ENCODE measurements at regions not wholly inside any gene's neighbourhood (a gene's known extent, or its start where the extent isn't known, plus 50 kb on each side); places are given as distances from the start of the nearest gene placed in this dataset.

GRCh38 chr12:42957136-42957535 is 367.6 kb upstream of the PRICKLE1 start:
- intact Hi-C loops (cut with DNase I): no loop called here
- DNase-seq (ENCODE audit: low spot score): no peak

GRCh38 chr12:42953021-42953420 is 363.5 kb upstream of the PRICKLE1 start:
- intact Hi-C loops (cut with DNase I): no loop called here
- no peak for DNase-seq (ENCODE audit: low spot score)

- intact Hi-C loops (cut with DNase I): no loop called here
- no peak for DNase-seq (ENCODE audit: low spot score)
Measured at GRCh38 chr12:42946871-42947381, 357.4 kb upstream of the PRICKLE1 start.

GRCh38 chr12:42945927-42946326 is 356.4 kb upstream of the PRICKLE1 start:
- no peak for DNase-seq (ENCODE audit: low spot score)
- intact Hi-C loops (cut with DNase I): no loop called here

DNA sequence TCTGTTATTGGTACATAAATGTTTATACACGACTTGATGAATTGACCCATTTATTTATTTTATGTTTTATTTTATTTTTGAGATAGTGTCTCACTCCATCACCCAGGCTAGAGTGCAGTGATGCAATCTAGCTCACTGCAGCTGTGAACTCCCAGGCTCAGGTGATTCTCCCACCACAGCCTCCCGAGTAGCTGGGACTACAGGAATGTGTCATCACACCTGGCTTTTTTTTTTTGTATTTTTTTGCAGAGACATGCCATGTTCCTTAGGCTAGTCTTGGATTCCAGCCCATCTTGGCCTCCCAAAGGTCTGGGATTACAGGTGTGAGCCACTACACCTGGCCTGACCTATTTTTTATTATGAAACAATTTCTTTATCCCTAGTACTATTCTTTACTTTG is 355.0 kb upstream of the PRICKLE1 start:
- intact Hi-C loops (cut with DNase I): no loop called here
- no peak for DNase-seq (ENCODE audit: low spot score)

DNA sequence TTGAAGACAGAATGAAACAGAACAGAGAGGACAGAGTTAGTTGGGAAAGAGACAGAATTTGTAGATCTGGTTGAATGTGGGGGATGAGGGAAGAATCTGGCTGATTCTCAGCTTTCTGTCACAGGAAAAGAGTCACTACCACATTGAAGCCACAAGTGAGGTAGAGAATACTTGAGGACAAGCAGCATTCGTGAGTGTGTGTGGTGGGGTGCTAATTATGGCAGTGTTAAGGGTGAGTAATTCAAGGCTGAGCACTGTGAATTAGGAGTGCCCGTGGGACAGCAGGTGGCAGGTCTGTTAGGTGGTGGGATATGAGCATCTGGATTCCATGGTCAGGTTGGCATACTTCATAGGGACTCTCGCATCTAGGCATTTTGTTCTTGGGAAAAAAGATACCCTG is 347.4 kb upstream of the PRICKLE1 start:
- DNase-seq (ENCODE audit: low spot score): no peak
- intact Hi-C loops (cut with DNase I): no loop called here

GRCh38 chr12:42936260-42936659 is 346.7 kb upstream of the PRICKLE1 start:
- intact Hi-C loops (cut with DNase I): no loop called here
- DNase-seq (ENCODE audit: low spot score): no peak

GRCh38 chr12:42935756-42936155 is 346.2 kb upstream of the PRICKLE1 start:
- no peak for DNase-seq (ENCODE audit: low spot score)
- intact Hi-C loops (cut with DNase I): no loop called here

- no peak for DNase-seq (ENCODE audit: low spot score)
- intact Hi-C loops (cut with DNase I): no loop called here
Measured at GRCh38 chr12:42935090-42935489, 345.5 kb upstream of the PRICKLE1 start.

- no peak for DNase-seq (ENCODE audit: low spot score)
- intact Hi-C loops (cut with DNase I): no loop called here
Measured at GRCh38 chr12:42933461-42934081, 344.0 kb upstream of the PRICKLE1 start.

GRCh38 chr12:42932936-42933335 is 343.4 kb upstream of the PRICKLE1 start:
- intact Hi-C loops (cut with DNase I): no loop called here
- no peak for DNase-seq (ENCODE audit: low spot score)

- DNase-seq (ENCODE audit: low spot score): no peak
- intact Hi-C loops (cut with DNase I): no loop called here
Measured at GRCh38 chr12:42926232-42926631, 336.7 kb upstream of the PRICKLE1 start.

DNA sequence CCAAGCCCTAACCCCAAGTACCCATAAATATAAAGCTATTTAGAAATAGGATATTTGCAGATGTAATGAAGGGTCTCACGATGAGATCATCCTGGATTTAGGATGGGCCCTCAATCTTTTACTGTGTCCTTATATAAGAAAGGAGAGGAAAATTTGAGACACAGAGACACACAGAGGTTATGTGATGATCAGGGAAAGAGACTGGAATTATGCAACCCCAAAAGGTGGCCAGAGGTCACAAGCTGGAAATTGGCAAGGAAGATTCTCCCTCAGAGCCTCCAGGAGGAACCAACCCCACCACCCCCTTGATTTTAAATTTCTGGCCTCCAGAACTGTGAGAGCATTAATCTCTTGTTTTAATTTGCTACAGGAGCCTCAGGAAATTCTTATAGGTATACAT is 334.9 kb upstream of the PRICKLE1 start:
- DNase-seq (ENCODE audit: low spot score): no peak
- intact Hi-C loops (cut with DNase I): no loop called here

DNA sequence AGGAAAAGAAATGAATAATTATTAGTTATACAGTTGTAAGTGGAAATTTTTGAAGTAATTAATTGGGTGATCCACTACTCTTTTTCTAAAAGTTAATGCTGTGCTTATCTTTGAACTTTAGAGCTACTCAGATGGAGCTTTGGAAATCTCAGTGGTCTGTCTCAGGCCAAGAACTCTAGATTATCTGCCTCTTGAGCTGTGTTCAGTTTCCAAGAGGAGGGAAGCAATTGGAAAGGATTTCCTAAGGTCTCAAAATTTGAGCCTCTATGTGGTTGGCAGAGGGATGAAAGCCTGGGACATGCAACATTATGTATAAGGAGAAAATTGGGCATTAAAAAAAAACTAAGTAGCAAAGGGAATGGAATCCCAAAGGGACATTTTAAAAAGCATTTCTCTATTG is 334.0 kb upstream of the PRICKLE1 start:
- no peak for DNase-seq (ENCODE audit: low spot score)
- intact Hi-C loops (cut with DNase I): no loop called here

- intact Hi-C loops (cut with DNase I): no loop called here
- DNase-seq (ENCODE audit: low spot score): no peak
Measured at GRCh38 chr12:42923156-42923555, 333.6 kb upstream of the PRICKLE1 start.

- no peak for DNase-seq (ENCODE audit: low spot score)
- intact Hi-C loops (cut with DNase I): no loop called here
Measured at GRCh38 chr12:42922505-42922850, 332.9 kb upstream of the PRICKLE1 start.

DNA sequence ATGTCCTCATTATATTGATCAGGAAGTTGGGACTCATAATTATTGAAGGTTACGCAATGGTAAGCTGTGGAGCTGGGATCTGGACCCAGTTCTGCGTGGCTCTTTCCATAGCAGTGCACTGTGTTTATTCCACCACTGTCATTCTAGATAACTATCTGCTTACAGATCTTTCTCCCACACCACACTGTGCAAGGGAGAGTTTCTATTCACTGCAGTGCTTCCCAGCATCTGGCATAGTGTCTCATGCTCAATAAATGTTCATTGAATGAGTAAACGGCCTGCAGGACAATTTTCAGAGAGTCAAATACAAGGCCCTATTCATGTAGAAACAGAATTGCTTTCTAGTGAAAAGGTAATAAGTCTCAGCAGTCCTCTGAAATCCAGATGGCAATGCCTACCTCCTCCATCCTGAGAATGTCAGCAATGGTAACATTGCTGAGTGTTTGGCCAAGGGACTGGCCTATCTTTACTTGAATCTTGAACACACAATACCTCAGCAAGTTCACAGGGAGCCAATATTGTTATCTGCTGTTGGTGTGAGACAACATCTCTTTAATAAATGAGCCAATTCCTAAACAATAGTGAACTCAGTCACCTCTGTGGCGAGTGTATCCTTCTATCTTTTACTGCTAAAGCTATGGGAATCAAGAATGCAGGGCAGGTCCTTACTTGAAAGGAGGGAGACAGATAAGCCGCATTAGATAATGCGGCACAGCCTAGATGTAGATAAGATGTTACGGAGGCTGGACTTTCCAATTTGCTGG is 332.4 kb upstream of the PRICKLE1 start:
- intact Hi-C loops (cut with DNase I): no loop called here
- no peak for DNase-seq (ENCODE audit: low spot score)

- intact Hi-C loops (cut with DNase I): no loop called here
- DNase-seq (ENCODE audit: low spot score): no peak
Measured at GRCh38 chr12:42919691-42920090, 330.1 kb upstream of the PRICKLE1 start.

DNA sequence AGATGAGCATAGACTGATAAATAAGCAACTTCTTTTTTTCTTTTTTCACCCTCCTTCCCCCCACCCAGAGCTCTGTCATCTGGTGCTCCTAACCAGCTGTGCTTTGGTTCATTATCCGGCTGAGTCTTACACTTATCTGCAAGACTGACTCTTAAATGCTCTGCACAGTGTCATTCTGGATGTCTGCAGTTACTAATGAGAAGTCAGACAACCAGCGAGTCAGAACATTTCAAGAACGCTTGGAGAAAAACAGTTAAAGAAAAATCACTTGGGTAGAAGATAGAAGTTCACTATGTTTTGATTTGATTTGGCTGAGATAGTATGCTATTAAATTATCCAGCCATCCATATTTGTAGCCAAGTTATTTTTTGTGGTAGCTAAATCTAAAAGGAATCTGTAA is 328.9 kb upstream of the PRICKLE1 start:
- intact Hi-C loops (cut with DNase I): no loop called here
- no peak for DNase-seq (ENCODE audit: low spot score)

DNA sequence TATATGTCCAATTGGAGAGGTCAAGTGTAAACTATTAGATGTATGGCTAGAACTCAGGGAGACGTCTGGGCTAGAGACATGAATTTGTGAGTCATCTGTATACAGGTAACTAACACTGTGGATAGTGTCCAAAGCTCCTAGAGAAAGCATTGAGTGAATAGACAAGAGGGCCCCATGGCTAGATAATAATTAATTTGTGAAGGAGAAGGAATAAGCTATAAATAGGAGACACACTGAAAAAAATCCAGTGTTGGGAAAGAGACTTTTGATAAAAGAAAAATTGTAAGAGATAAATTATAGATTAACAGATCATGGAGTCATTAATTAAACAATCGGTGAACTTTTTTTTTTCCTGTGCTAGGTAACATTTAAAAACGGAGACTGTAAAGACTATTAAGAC is 326.6 kb upstream of the PRICKLE1 start:
- DNase-seq (ENCODE audit: low spot score): no peak
- intact Hi-C loops (cut with DNase I): no loop called here

DNA sequence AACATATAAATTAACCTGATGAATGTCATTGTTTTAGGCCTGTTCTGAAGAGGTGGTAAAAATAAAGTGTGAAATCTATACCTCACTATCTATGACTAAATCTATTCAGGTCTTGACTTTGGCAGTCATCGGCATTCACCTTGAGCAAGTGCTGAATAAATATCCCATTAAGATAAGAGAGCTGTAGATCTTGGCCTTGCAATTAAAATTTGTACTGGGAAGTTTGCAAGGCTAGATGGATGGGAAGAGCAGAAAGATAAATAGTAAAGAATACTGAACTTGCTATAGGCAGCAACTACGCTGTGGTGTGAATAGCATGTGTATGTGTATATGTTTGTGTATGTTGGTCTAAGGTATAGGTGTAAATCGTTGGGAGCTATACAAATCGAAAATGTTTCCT is 325.9 kb upstream of the PRICKLE1 start:
- DNase-seq (ENCODE audit: low spot score): no peak
- intact Hi-C loops (cut with DNase I): no loop called here

Data from posterior vena cava (tissue), 2 donors.